GM18868 (cell line): ENCODE measurements at regions not wholly inside any gene's neighbourhood (a gene's known extent, or its start where the extent isn't known, plus 50 kb on each side); places are given as distances from the start of the nearest gene placed in this dataset.

Experiments
- ATAC-seq: cut with Tn5 transposase; IDR thresholded peaks from one replicate; pipeline ENCODE4 v1.9.1; 2021; ENCODE audit warnings: mild to moderate bottlenecking, moderate library complexity; ENCODE audit not compliant: unreplicated experiment

- no peak for ATAC-seq
Measured at GRCh38 chr5:44661851-44662250, 146.9 kb upstream of the MRPS30 start.

GRCh38 chr5:44660251-44660650, 148.5 kb upstream of the MRPS30 start:
- no peak for ATAC-seq

- no peak for ATAC-seq
Measured at GRCh38 chr5:44659334-44659733, 149.4 kb upstream of the MRPS30 start.

- no peak for ATAC-seq
Measured at GRCh38 chr5:44652674-44653073, 156.1 kb upstream of the MRPS30 start.

- no peak for ATAC-seq
Measured at GRCh38 chr5:44646016-44646415, 162.7 kb upstream of the MRPS30 start.

- ATAC-seq = no peak
Measured at GRCh38 chr5:44645502-44645901, 163.2 kb upstream of the MRPS30 start.

GRCh38 chr5:44644628-44645027, 164.1 kb upstream of the MRPS30 start:
- no peak for ATAC-seq

- no peak for ATAC-seq
Measured at GRCh38 chr5:44641820-44642219, 166.9 kb upstream of the MRPS30 start.

GRCh38 chr5:44640945-44641456, 167.7 kb upstream of the MRPS30 start:
- no peak for ATAC-seq

- no peak for ATAC-seq
Measured at GRCh38 chr5:44637916-44638869, 170.6 kb upstream of the MRPS30 start.

- ATAC-seq = no peak
Measured at GRCh38 chr5:44632344-44632743, 176.4 kb upstream of the MRPS30 start.

GRCh38 chr5:44626846-44627245, 181.9 kb upstream of the MRPS30 start:
- ATAC-seq = no peak

GRCh38 chr5:44622331-44622730, 186.4 kb upstream of the MRPS30 start:
- ATAC-seq = no peak

GRCh38 chr5:44619875-44620610, 188.7 kb upstream of the MRPS30 start:
- no peak for ATAC-seq

GRCh38 chr5:44614845-44615244, 193.9 kb upstream of the MRPS30 start:
- no peak for ATAC-seq

- no peak for ATAC-seq
Measured at GRCh38 chr5:44613936-44614335, 194.8 kb upstream of the MRPS30 start.

- no peak for ATAC-seq
Measured at GRCh38 chr5:44605926-44606325, 202.8 kb upstream of the MRPS30 start.

- no peak for ATAC-seq
Measured at GRCh38 chr5:44603496-44604272, 205.1 kb upstream of the MRPS30 start.

- no peak for ATAC-seq
Measured at GRCh38 chr5:44574678-44575077, 185.5 kb upstream of the FGF10 start.

- ATAC-seq = no peak
Measured at GRCh38 chr5:44568519-44568918, 179.3 kb upstream of the FGF10 start.

GRCh38 chr5:44565902-44566301, 176.7 kb upstream of the FGF10 start:
- ATAC-seq = no peak
